ENCODE measurements at regions not wholly inside any gene's neighbourhood (a gene's known extent, or its start where the extent isn't known, plus 50 kb on each side); places are given as distances from the start of the nearest gene placed in this dataset.

DNA sequence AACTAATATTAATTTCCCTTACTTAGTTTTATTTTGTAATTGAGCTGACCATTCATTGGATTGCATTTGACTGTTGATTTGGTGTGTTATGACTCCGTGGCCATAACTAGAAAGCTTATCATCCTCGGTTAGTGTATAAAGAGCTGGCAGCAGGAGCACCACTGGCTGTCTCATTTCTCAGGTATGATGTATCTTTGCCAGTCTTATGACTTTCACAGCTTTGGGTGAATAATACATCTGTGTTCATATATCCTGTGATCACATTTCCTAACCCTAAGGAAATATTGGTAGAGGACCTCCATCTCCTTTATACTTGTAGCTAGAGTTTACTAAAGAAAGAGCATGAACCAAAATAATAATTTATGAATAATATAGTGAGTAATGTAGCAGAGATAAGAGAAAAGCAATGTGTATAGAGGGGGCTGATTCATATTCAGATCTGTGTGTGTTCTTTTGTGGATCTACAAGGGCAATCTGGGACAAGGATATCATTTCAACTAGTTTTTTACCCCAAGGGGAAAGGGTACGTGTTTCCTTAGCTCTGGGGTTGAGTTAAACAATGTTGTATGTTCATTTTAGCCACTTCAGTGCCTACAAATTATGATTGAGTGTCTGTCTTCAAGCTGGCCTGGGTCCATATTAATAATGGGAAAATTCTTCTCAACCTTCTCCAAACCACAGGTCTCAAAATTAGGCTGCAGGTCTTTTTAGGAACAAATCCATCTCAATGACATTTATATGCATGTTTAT lies 901.7 kb downstream of the NTRK3 start:
- DNase-seq = no peak

DNA sequence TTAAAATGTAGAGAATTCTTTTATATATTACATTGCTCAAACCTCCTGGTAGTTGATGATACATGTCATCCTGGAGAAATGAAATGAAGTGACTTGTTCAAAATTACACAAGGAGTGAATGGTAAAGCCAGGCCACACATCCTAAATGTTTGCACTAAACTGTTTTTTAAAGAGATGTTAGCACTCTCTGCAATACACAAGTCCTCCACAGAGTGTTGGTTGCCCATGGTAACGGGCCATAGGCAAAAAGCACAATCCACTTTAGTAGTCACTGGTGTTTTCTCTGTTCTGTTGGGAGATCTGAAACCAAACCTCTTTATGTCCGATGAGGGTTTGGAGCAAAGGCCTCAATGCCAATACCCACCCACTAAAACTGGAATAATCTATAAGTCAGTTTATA lies 907.4 kb downstream of the NTRK3 start:
- no peak for DNase-seq

DNA sequence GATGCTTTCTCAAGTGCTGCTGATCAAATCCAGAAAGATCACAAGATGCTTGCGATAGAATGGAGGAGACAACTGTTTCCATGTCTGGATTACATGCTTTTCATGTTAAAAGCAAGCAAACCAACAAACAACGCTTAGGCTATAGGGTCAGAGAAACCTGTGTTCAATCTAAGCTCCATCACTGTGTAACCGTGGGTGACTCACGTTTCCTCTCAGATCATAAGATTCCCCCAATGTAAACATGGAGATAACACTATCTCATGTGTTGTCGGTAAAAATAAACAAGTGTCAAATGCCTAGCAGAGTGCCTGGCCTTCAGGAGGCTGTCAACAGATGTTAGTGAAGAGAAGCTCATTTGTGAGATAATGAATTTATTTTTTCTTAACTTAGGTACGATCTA lies 907.8 kb downstream of the NTRK3 start:
- DNase-seq = no peak

- no peak for DNase-seq
These were observed 908.6 kb downstream of the NTRK3 start for GRCh38 chr15:87347806-87348515.

- DNase-seq = no peak
These were observed 910.6 kb downstream of the NTRK3 start for GRCh38 chr15:87345961-87346360.

- no peak for DNase-seq
These were observed 912.6 kb downstream of the NTRK3 start for GRCh38 chr15:87343966-87344365.

DNA sequence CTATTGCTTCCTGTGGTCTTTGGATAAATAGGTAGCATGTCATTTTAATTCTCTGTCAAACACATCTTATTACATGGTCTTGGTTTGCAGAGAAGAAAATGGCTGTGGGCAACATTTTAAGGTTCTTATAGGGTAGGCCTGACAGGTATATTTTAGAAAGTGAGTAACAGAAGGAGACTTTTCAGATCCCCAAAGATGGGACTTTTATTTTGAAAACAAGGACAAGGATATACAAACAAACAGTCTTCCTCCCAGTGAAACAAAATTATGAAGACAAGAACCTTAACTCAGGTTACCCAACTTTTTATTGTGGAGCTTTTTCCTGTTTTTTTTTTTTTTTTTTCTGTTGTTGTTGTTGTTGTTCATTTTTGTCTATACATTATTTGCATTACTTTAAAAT lies 916.2 kb downstream of the NTRK3 start:
- no peak for DNase-seq

DNA sequence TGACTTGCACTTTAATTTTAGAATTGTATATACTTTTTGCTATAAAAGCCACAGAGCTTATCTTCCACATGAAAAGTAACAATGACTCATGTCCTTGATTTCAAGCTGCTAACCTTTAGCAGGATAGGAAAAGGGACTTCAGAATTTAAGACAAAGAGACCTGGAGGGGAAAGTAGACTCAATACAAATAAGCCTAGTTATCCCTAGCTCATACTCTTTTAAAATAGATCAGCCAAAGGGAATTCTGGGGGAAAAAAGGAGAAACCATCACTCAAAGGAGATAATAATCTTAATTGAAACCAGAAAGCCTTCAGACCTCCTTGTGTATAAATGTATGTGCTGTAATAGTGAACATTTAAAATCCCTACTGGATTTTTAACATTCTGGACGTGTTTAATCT lies 930.3 kb downstream of the NTRK3 start:
- DNase-seq = no peak

GRCh38 chr15:87322870-87323269 lies 933.7 kb downstream of the NTRK3 start:
- no peak for DNase-seq

GRCh38 chr15:87322265-87322664 lies 934.3 kb downstream of the NTRK3 start:
- no peak for DNase-seq

DNA sequence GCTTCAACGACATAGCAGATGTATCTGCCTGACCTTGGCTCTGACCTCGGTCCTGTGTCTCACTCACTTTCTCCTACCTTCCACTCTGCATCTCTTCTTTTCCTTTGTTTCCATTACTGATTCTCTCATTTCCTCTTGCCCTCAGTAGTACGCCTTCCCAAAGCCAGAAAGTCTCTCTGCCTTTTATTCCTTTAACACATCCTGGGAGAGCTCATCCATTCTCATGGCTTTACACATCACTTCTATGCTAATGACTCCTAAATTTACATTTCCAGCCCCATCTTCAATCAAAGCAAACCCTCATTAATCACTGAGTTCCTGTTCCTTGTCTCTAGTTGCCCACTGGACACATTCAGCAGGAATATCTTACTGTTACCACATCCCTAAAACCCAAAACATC lies 938.6 kb downstream of the NTRK3 start:
- no peak for DNase-seq

GRCh38 chr15:87312221-87312620 lies 944.3 kb downstream of the NTRK3 start:
- no peak for DNase-seq

DNA sequence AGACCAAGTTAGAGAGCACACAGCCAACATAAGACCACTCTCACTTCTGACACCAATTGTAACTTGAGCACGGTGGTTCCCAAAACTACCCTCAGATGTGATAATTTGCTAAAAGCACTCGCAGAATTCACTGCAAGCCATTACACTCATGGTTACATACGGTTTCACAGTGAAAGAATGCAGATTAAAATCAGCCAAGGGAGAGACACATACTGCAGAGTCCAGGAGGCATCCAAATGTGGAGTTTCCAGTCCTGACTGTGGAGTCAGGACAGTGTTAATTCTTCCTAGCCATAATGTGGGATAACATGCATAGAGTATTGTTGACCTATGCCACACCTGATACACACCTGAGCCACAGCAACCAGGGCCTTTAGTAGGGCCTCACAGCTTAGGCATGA lies 956.4 kb downstream of the NTRK3 start:
- no peak for DNase-seq

- DNase-seq = no peak
These were observed 961.7 kb downstream of the NTRK3 start for GRCh38 chr15:87294854-87295253.

GRCh38 chr15:87293031-87293430 lies 963.5 kb downstream of the NTRK3 start:
- no peak for DNase-seq

DNA sequence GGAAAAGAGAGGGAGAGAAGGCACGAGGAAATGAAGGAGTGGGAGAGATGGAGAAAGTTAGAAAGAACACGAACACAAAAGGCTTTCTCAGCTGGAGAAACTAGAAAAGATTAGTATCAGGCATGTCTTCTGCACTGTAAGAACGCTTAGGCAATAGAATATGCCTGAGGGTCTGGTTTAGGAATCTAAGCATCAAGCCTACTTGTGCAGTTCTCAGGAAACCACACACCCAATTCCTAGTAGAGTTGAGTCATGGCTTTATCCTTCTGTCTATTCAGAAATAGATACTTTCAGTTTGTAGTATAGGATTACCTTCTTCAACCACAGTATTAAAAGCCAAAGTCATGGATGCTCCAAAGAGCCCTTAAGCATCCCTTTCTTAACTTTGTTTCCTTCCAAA lies 969.4 kb downstream of the NTRK3 start:
- DNase-seq = no peak

GRCh38 chr15:87269566-87269965 lies 987.0 kb downstream of the NTRK3 start:
- no peak for DNase-seq

- no peak for DNase-seq
These were observed 987.9 kb downstream of the NTRK3 start for GRCh38 chr15:87268675-87269074.

DNA sequence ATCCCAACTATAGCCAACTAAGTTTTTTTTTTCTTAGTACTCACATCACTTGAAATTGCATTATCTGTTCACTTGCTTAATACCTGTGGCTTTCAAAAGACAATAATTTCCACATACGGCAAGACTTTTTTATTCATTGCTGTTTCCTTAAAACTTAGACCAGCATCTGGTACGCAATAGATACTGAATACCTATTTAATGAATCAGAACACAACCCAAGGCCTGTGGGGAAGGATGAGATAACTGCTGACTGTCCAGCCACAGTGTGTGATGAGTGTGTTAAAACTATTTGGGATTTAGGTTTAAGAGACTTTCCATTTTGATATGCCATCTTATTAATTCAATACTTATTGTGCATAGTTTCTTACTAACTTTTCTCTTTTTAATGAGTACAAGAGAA lies 988.7 kb downstream of the NTRK3 start:
- no peak for DNase-seq

DNA sequence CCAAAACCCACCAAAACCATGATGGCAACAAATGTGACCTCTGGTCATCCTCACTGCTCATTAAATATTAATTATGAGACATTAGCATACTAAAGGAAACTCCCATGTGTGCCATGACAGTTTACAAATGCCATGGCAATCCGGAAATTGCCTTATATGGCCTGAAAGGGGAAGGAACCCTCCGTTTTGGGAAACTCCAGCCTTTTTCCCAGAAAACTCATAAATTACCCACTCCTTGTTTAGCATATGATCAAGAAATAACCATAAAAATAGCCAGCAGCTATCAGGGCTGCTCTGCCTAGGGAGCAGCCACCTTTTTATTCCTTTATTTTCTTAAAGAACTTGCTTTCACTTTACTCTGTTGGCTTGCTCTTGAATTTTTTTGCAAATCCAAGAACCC lies 992.7 kb downstream of the NTRK3 start:
- DNase-seq = no peak

GRCh38 chr15:87263296-87263695 lies 993.2 kb downstream of the NTRK3 start:
- DNase-seq = no peak

DNA sequence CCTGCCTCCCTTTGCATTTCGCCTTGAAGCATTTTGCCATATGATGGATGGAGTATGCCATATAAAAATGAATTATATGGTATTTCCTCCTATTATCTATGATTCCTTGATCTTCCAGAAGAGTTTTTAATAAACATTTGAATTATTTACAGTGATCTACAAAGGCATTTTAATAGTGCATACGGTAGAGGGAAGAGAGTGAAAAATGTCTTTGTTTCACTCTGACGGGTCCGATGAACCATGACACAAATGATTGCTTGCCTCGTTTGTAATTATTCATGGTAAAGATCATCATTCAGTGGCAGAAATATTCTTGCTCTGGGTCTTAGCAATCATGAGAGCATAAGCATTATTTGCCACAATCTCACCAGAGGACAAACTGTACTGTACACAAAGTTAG lies 1010.9 kb downstream of the NTRK3 start:
- DNase-seq = no peak

GRCh38 chr15:87243474-87243873 lies 1013.1 kb downstream of the NTRK3 start:
- no peak for DNase-seq

Measured in renal pelvis (tissue), 1 donor.